GM19099 (cell line): ENCODE measurements at regions not wholly inside any gene's neighbourhood (a gene's known extent, or its start where the extent isn't known, plus 50 kb on each side); places are given as distances from the start of the nearest gene placed in this dataset.

ENCODE experiments used
- POLR2A ChIP-seq: IDR thresholded peaks from 3 replicates; pipeline ENCODE4 v1.6.1; 2011; ENCODE audit warnings: low read depth; ENCODE audit not compliant: insufficient read length; ENCODE audit errors: extremely low read depth

DNA sequence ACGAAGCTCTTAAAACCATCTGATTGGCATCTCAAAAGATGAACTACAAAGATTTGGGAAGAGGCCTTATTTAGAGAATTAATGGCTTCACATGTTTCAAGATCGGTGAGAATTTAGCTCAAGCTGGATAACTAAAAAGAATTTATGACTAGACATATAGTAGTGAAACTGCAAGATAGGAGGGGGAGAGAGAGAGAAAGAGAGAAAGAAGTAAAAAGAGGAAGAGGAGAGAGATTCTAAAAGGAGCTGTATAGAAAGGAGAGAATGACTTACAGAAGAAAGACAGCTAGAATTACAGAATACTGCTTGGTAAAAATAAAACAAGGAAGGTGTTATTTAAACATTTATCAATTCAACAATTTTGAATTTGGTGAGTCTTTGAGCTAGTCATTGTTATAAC is 592.3 kb downstream of the SH2D4B start:
- no peak for TF ChIP-seq POLR2A

- no peak for TF ChIP-seq POLR2A
Measured at GRCh38 chr10:81135851-81136250, 598.1 kb downstream of the SH2D4B start.

DNA sequence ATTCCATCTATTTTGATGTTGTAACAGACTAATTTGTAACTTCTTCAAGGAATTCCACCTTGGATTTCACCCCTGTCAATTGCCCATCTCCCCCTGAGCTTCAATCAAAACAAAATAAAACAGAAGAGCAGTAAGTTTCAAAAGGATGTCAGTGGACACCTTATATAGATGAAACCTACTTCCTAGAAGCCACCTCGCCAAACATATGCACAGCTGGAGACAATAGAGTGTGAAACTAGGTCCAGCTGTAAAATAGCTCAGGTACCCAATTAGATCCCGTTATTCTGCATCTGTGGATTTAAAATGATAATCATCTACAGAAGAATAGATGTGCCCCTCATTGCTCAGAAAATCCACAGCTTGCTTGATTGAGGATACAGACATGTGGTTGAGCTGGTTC is 598.6 kb downstream of the SH2D4B start:
- TF ChIP-seq POLR2A, result no peak

GRCh38 chr10:81145975-81146374 is 608.3 kb downstream of the SH2D4B start:
- TF ChIP-seq POLR2A, result no peak

DNA sequence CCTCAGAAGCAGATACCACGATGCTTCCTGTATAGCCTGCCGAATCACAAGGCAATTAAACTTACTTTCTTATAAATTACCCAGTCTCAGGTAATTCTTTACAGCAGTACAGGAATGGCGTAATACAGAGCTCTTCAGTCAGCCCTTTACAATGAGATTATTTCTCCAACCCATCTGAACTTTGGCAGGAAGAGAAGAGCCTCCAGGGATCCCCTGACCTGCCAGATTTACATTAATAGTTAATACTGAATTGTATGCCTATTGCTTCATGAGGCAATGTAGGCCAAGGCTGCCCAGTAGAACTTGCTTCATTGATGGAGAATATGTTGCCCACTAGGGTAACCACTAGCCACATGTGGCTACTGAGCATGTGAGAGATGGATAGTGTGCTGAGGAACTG is 608.7 kb downstream of the SH2D4B start:
- TF ChIP-seq POLR2A, result no peak

- no peak for TF ChIP-seq POLR2A
Measured at GRCh38 chr10:81152656-81153055, 615.0 kb downstream of the SH2D4B start.

DNA sequence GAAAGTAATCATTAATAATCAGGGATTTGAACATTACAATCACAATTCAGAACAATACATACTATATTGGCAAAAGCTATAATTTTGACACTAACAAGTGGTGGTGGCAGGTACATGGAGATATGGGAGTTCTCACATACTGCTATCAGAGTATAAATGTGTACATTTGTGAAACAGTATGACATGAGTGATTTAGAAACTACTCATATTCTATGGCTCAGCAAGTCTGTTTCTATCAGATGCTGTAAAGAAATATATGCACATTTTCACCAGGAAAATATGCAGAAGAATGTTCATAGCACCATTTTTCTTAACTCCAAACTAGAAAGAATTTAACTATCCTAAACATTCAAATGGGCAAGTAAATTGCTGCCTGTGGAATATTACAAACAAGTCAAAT is 620.0 kb downstream of the SH2D4B start:
- no peak for TF ChIP-seq POLR2A

GRCh38 chr10:81177651-81178244 is 640.0 kb downstream of the SH2D4B start:
- TF ChIP-seq POLR2A, result no peak

GRCh38 chr10:81179324-81179723 is 641.6 kb downstream of the SH2D4B start:
- TF ChIP-seq POLR2A, result no peak

DNA sequence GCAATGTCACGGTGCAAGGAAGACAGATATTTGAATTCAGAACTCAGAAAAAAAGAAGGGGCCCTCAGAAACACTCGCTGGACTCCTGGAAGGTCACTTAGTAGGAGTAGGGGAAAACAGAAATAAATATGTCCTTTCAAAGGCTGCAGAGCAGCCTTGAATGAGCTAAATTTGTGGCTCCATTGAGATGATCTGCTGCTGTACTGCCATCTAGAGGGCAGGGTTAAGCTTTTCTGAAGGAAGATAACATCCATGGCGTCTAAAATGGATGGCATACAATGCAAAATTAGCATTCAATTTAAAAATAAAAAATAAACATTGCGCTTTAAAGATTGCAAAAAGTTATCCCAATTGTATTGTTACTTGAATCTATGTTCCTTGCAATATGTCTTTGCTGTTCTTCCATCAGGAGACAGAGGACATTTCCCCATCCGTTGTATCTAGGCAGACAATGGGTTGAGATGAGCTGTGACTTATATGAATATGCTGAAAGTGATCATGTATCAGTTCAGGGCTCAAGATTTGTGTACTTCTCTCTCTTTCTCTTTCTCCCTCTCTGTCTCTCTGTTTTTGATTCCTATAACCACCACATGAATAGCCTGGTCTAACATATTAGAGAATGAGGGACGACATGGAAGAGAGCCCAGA is 642.2 kb downstream of the SH2D4B start:
- no peak for TF ChIP-seq POLR2A

DNA sequence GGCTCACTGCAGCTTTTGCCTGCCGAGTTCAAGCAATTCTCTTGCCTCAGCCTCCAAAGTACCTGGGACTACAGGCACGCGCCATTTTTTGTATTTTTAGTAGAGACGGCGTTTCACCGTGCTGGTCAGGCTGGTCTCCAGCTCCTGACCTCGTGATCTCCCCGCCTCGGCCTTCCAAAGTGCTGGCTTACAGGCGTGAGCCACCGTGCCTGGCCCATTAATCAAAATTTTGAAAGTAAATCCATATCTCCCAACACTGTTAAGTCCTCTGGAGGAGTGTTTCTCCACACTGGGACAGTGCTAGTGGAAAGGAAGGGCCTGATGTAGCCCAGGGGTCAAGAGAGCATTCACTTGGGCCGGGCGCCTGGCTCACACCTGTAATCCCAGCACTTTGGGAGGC is 644.6 kb downstream of the SH2D4B start:
- no peak for TF ChIP-seq POLR2A

- no peak for TF ChIP-seq POLR2A
Measured at GRCh38 chr10:81192221-81192788, 654.6 kb downstream of the SH2D4B start.

GRCh38 chr10:81200801-81201200 is 663.1 kb downstream of the SH2D4B start:
- no peak for TF ChIP-seq POLR2A

- TF ChIP-seq POLR2A, result no peak
Measured at GRCh38 chr10:81213370-81213769, 661.6 kb upstream of the NRG3 start.

DNA sequence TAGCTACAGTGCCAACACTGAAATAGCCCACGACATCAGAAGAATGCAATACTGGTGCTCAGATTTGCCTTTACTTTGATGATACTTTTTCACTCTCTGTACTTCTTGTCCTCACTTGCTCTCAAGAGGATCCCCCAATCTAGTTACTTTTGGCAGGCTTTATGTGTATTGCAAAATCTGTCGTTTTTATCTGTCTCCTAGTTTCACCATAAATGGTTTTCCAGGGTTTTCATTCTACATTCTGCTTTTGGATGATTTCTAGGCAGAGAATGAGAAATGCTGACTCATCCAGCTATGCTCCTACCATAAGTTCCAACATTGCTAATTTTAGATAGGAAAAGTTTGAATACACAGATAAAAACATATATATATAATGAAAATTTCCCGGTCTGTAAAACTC is 659.5 kb upstream of the NRG3 start:
- TF ChIP-seq POLR2A, result no peak

GRCh38 chr10:81216949-81217348 is 658.0 kb upstream of the NRG3 start:
- TF ChIP-seq POLR2A, result no peak
